Adrenal gland (tissue), 9 donors: ENCODE measurements at regions not wholly inside any gene's neighbourhood (a gene's known extent, or its start where the extent isn't known, plus 50 kb on each side); places are given as distances from the start of the nearest gene placed in this dataset.
"Not testable (repeated sequence)": the region's sequence is repeated elsewhere in the genome, so short reads cannot be mapped to it uniquely, and the experiment has no call there.

Experiments used
- DNase-seq, 7 donors: peaks; one replicate each; pipeline ENCODE4 v3.0.0-alpha.2; 2019 to 2020
- H3K27ac ChIP-seq, 5 donors: fragments of 200-600 bp; sonication (generic) in 4 of 5; 1 replicate in 3 of 5; 2 replicates in 2 of 5; pipeline versions ENCODE4 v1.5.1 to v1.8.0; 2016 to 2020; ENCODE audit warnings: mild to moderate bottlenecking in 1 of 5
- H3K27me3 ChIP-seq: fragments of 200-600 bp; 2 replicates; pipeline ENCODE4 v1.8.0; 2021
- H3K36me3 ChIP-seq, 2 donors: fragments of 200-600 bp; replicated peaks in 1 of 2; 1 replicate in 1 of 2; 2 replicates in 1 of 2; pipeline versions ENCODE4 v1.5.1 to v1.8.0; 2018 to 2022
- H3K4me1 ChIP-seq, 2 donors: fragments of 200-600 bp; replicated peaks in 1 of 2; 1 replicate in 1 of 2; 2 replicates in 1 of 2; pipeline versions ENCODE4 v1.5.1 to v1.8.0; 2018 to 2021
- H3K4me3 ChIP-seq, 4 donors: fragments of 200-600 bp; sonication (generic) in 3 of 4; one replicate each; pipeline ENCODE4 v1.5.1; 2016 to 2018
- H3K9me3 ChIP-seq, 3 donors: fragments of 200-600 bp; sonication (generic) in 1 of 3; replicated peaks in 1 of 3; 1 replicate in 2 of 3; 2 replicates in 1 of 3; pipeline versions ENCODE4 v1.5.1 to v1.8.0; 2016 to 2021
- CTCF ChIP-seq, 6 experiments: fragments of 450-650 bp in 4 of 6; fragments of 200-600 bp in 2 of 6; sonication (generic) in 1 of 6; IDR thresholded peaks; 1 replicate in 5 of 6; 2 replicates in 1 of 6; pipeline versions ENCODE4 v1.5.1 to v1.8.0; 2016 to 2021; ENCODE audit warnings: antibody characterized with exemption in 6 of 6, mild to moderate bottlenecking in 2 of 6, moderate library complexity in 1 of 6
- POLR2A ChIP-seq, 2 donors: fragments of 450-650 bp; IDR thresholded peaks; one replicate each; pipeline ENCODE4 v1.6.1; 2017; ENCODE audit warnings: antibody characterized with exemption in 2 of 2, mild to moderate bottlenecking in 2 of 2, moderate library complexity in 1 of 2
- WGBS, 4 donors: extraction: QIAGEN DNeasy Blood & Tissue Kit in 2 of 4; methylation state at CpG; one replicate each; pipeline versions ENCODE4 v1.1.5 to v1.1.7; 2013 to 2017; 5-methylcytosine and 5-hydroxymethylcytosine counted together
- intact Hi-C, 2 donors: fragments of 100-400 bp; cut with DNase I; formaldehyde crosslinking; loops; one replicate each; pipeline versions ENCODE4 v1.14.1 to v1.15.0; 2022 to 2023
- donor health status: healthy with polysubstance abuse.
- donor health status: Bipolar disorder and iron deficiency.
- donor health status: DM: yes; HTN: yes; CAD: no.
- donor health status: DM: no; HTN: no; CAD: no.
- donor health status: DM: no; HTN: no; CAD: no.

- intact Hi-C loops, result no loop called here
- Histone ChIP-seq H3K9me3 (no peaks in the 10 kb centered on the region), H3K27ac (no peak overlapping the region), H3K4me3 (no peak overlapping the region), H3K27me3 (no peaks in the 10 kb centered on the region), H3K36me3 (no peaks in the 10 kb centered on the region), H3K4me1 (no peaks in the 10 kb centered on the region)
- no peak for DNase-seq
- TF ChIP-seq CTCF (IDR thresholded peaks at IDR 0.05) (no peak), POLR2A (IDR thresholded peaks at IDR 0.05) (no peak)
Measured at GRCh38 chr2:223294756-223295155, 242.8 kb downstream of the KCNE4 start.

GRCh38 chr2:223297788-223298187 is 245.8 kb downstream of the KCNE4 start:
- no peak overlapping the region for H3K4me3 ChIP-seq
- no peaks in the 10 kb centered on the region for H3K9me3 ChIP-seq
- no peaks in the 10 kb centered on the region for H3K36me3 ChIP-seq
- H3K4me1 ChIP-seq, result no peaks in the 10 kb centered on the region
- intact Hi-C loops, result no loop called here
- DNase-seq, result no peak
- H3K27me3 ChIP-seq, result no peaks in the 10 kb centered on the region
- TF ChIP-seq CTCF (IDR thresholded peaks at IDR 0.05) (no peak), POLR2A (IDR thresholded peaks at IDR 0.05) (no peak)
- no peak overlapping the region for H3K27ac ChIP-seq

GRCh38 chr2:223298329-223298728 is 246.3 kb downstream of the KCNE4 start:
- H3K36me3 ChIP-seq, DNase-seq, intact Hi-C loops, H3K4me1 ChIP-seq, H3K9me3 ChIP-seq, H3K4me3 ChIP-seq, H3K27me3 ChIP-seq, H3K27ac ChIP-seq: not testable (repeated sequence)
- WGBS, 4 donors, result 73 to 81% (median 74%) methylated on average over 2 to 4 of the region's 4 CpGs

- Histone ChIP-seq H3K9me3 (no peaks in the 10 kb centered on the region), H3K36me3 (no peaks in the 10 kb centered on the region), H3K4me1 (no peaks in the 10 kb centered on the region), H3K27me3 (no peaks in the 10 kb centered on the region), H3K4me3 (no peak overlapping the region), H3K27ac (no peak overlapping the region)
- intact Hi-C loops, result no loop called here
- 82 to 93% (median 83%) methylated on average over 4 of the region's 4 CpGs for WGBS, 4 donors
- TF ChIP-seq CTCF (IDR thresholded peaks at IDR 0.05) (no peak), POLR2A (IDR thresholded peaks at IDR 0.05) (no peak)
- DNase-seq, result no peak
Measured at GRCh38 chr2:223300326-223300725, 248.3 kb downstream of the KCNE4 start.

GRCh38 chr2:223306371-223306770 is 254.4 kb downstream of the KCNE4 start:
- no peak overlapping the region for H3K27ac ChIP-seq
- H3K27me3 ChIP-seq, result no peaks in the 10 kb centered on the region
- DNase-seq, result no peak
- no peak overlapping the region for H3K4me3 ChIP-seq
- no peaks in the 10 kb centered on the region for H3K36me3 ChIP-seq
- no peaks in the 10 kb centered on the region for H3K4me1 ChIP-seq
- H3K9me3 ChIP-seq, result no peaks in the 10 kb centered on the region
- no peak for TF ChIP-seq CTCF (IDR thresholded peaks at IDR 0.05)
- TF ChIP-seq POLR2A (IDR thresholded peaks at IDR 0.05), result no peak
- intact Hi-C loops, result no loop called here
- WGBS, 4 donors, result 55 to 72% (median 68%) methylated on average over 3 of the region's 3 CpGs
